SK-N-SH (cell line): ENCODE measurements at regions not wholly inside any gene's neighbourhood (a gene's known extent, or its start where the extent isn't known, plus 50 kb on each side); places are given as distances from the start of the nearest gene placed in this dataset.

Experiments
- CTCF ChIA-PET: fragments of 300-600, 350-600 bp; formaldehyde crosslinking; extraction: SDS; loops from one replicate; lab custom pipeline; 2021; lab: Yijun Ruan, JAX
- POLR2A ChIA-PET: fragments of 350-600 bp; sonication (Branson Sonifier 250); formaldehyde crosslinking; extraction: SDS; loops from one replicate; lab custom pipeline; 2020; ENCODE audit warnings: antibody characterized with exemption, inconsistent platforms; lab: Yijun Ruan, JAX
- DNase-seq: peaks from one replicate; pipeline ENCODE4 v3.0.0; 2012
- H2AFZ ChIP-seq: fragments of 200-600 bp; sonication (generic); 2 replicates; pipeline ENCODE4 v1.8.1; 2016; ENCODE audit warnings: antibody characterized with exemption, mild to moderate bottlenecking, low read depth
- H3F3A ChIP-seq: fragments of 200-600 bp; sonication (generic); replicated peaks from 2 replicates; pipeline ENCODE3; 2016; ENCODE audit warnings: antibody characterized with exemption, mild to moderate bottlenecking; ENCODE audit not compliant: insufficient read depth
- H3K27ac ChIP-seq, 2 experiments: fragments of 200-500 bp in 1 of 2; fragments of 200-600 bp in 1 of 2; sonication (Bioruptor generic) in 1 of 2; sonication (generic), shearing (Covaris generic) in 1 of 2; 2 replicates each; pipeline versions ENCODE4 v1.5.1 to v1.6.1; 2014 to 2016; ENCODE audit warnings: low read depth in 2 of 2, inconsistent platforms in 1 of 2, low read length in 1 of 2, mild to moderate bottlenecking in 1 of 2, mixed read lengths in 1 of 2
- H3K27me3 ChIP-seq: fragments of 200-600 bp; sonication (generic), shearing (Covaris generic); 2 replicates; pipeline ENCODE4 v1.6.1; 2016; ENCODE audit warnings: mixed run types; ENCODE audit not compliant: insufficient read depth
- H3K36me3 ChIP-seq, 2 experiments: fragments of 200-500 bp in 1 of 2; fragments of 200-600 bp in 1 of 2; sonication (Bioruptor generic) in 1 of 2; sonication (generic) in 1 of 2; replicated peaks in 1 of 2; 2 replicates each; pipeline versions ENCODE3 to v1.5.1; 2014 to 2016; ENCODE audit warnings: low read length in 1 of 2, mild to moderate bottlenecking in 1 of 2; ENCODE audit not compliant: insufficient read depth in 2 of 2, control insufficient read depth in 1 of 2
- H3K4me1 ChIP-seq, 2 experiments: fragments of 200-500 bp in 1 of 2; fragments of 200-600 bp in 1 of 2; sonication (Bioruptor generic) in 1 of 2; sonication (generic), shearing (Covaris generic) in 1 of 2; 2 replicates each; pipeline versions ENCODE4 v1.5.1 to v1.6.1; 2014 to 2016; ENCODE audit warnings: low read depth in 1 of 2, low read length in 1 of 2, mixed run types in 1 of 2; ENCODE audit not compliant: insufficient read depth in 2 of 2, control insufficient read depth in 1 of 2
- H3K4me2 ChIP-seq: fragments of 200-600 bp; sonication (generic), shearing (Covaris generic); 2 replicates; pipeline ENCODE4 v1.6.1; 2017; ENCODE audit warnings: mixed run types
- H3K4me3 ChIP-seq, 2 experiments: fragments of 200-500 bp in 1 of 2; fragments of 200-600 bp in 1 of 2; sonication (Bioruptor generic) in 1 of 2; sonication (generic), shearing (Covaris generic) in 1 of 2; 2 replicates each; pipeline versions ENCODE4 v1.5.1 to v1.8.1; 2014 to 2016; ENCODE audit warnings: low read depth in 2 of 2, inconsistent platforms in 1 of 2, low read length in 1 of 2, mild to moderate bottlenecking in 1 of 2, mixed read lengths in 1 of 2, moderate library complexity in 1 of 2
- H3K79me2 ChIP-seq: fragments of 200-600 bp; sonication (generic); 2 replicates; pipeline ENCODE4 v1.8.1; 2017; ENCODE audit warnings: mild to moderate bottlenecking; ENCODE audit not compliant: insufficient read depth
- H3K9ac ChIP-seq: fragments of 200-600 bp; sonication (generic); 2 replicates; pipeline ENCODE4 v1.6.1; 2017; ENCODE audit warnings: mixed run types
- H3K9me2 ChIP-seq: fragments of 200-600 bp; sonication (generic); 2 replicates; pipeline ENCODE4 v1.6.1; 2017; ENCODE audit warnings: mixed run types
- H3K9me3 ChIP-seq: fragments of 200-600 bp; sonication (generic); 2 replicates; pipeline ENCODE4 v1.6.1; 2017; ENCODE audit warnings: mixed run types, mild to moderate bottlenecking, moderate library complexity
- H4K20me1 ChIP-seq: fragments of 200-600 bp; sonication (generic); 2 replicates; pipeline ENCODE4 v1.6.1; 2017; ENCODE audit warnings: mild to moderate bottlenecking, mixed run types; ENCODE audit not compliant: insufficient read depth
- CHD2 ChIP-seq: fragments of 150-350 bp; IDR thresholded peaks from 2 replicates; pipeline ENCODE4 v1.6.1; 2018; ENCODE audit warnings: low read length; ENCODE audit not compliant: partially characterized antibody
- ELF1 ChIP-seq: IDR thresholded peaks from 2 replicates; pipeline ENCODE4 v1.4.0; 2012
- EZH2phosphoT487 ChIP-seq: fragments of 200-600 bp; sonication (generic); IDR thresholded peaks from 2 replicates; pipeline ENCODE4 v1.6.1; 2017; ENCODE audit warnings: low read depth, mixed run types, mild to moderate bottlenecking, antibody characterized with exemption, moderate library complexity, borderline replicate concordance
- FOSL2 ChIP-seq: IDR thresholded peaks from 2 replicates; pipeline ENCODE4 v1.4.0; 2012; ENCODE audit warnings: low read depth, mild to moderate bottlenecking, moderate library complexity, borderline replicate concordance
- FOXM1 ChIP-seq: IDR thresholded peaks from 2 replicates; pipeline ENCODE4 v1.4.0; 2012; ENCODE audit warnings: low read depth, mild to moderate bottlenecking
- GABPA ChIP-seq: IDR thresholded peaks from 2 replicates; pipeline ENCODE4 v1.4.0; 2012; ENCODE audit warnings: low read depth, mild to moderate bottlenecking
- GATA2 ChIP-seq: sonication (generic); formaldehyde crosslinking; IDR thresholded peaks from 2 replicates; pipeline ENCODE4 v1.5.0; 2020; ENCODE audit warnings: mild to moderate bottlenecking, missing genetic modification reagents
- JUND ChIP-seq: IDR thresholded peaks from 2 replicates; pipeline ENCODE4 v1.4.0; 2012
- MXI1 ChIP-seq: IDR thresholded peaks from 2 replicates; pipeline ENCODE4 v1.6.1; 2012; ENCODE audit warnings: mild to moderate bottlenecking, low read depth, low read length, improper control_type of control experiment
- NFIC ChIP-seq: IDR thresholded peaks from 2 replicates; pipeline ENCODE4 v1.4.0; 2012; ENCODE audit warnings: borderline replicate concordance
- POLR2AphosphoS5 ChIP-seq: IDR thresholded peaks from 2 replicates; pipeline ENCODE4 v1.6.1; 2012; ENCODE audit warnings: low read depth, low read length
- RAD21 ChIP-seq: IDR thresholded peaks from 2 replicates; pipeline ENCODE4 v1.6.1; 2012; ENCODE audit warnings: mild to moderate bottlenecking, low read length
- RCOR1 ChIP-seq: fragments of 150-350 bp; IDR thresholded peaks from 2 replicates; pipeline ENCODE4 v1.6.1; 2017; ENCODE audit warnings: antibody characterized with exemption, low read length
- REST ChIP-seq: IDR thresholded peaks from 2 replicates; pipeline ENCODE4 v1.6.1; 2012; ENCODE audit warnings: mild to moderate bottlenecking, low read depth, low read length, moderate library complexity
- RFX5 ChIP-seq: IDR thresholded peaks from 2 replicates; pipeline ENCODE4 v1.6.1; 2012; ENCODE audit warnings: mild to moderate bottlenecking, improper control_type of control experiment, low read length
- RXRA ChIP-seq: IDR thresholded peaks from 2 replicates; pipeline ENCODE4 v1.4.0; 2012; ENCODE audit warnings: low read depth, mild to moderate bottlenecking, borderline replicate concordance
- TEAD4 ChIP-seq: IDR thresholded peaks from 2 replicates; pipeline ENCODE4 v1.4.0; 2012; ENCODE audit warnings: mild to moderate bottlenecking, borderline replicate concordance; ENCODE audit not compliant: insufficient read depth
- USF1 ChIP-seq: IDR thresholded peaks from 2 replicates; pipeline ENCODE4 v1.4.0; 2012; ENCODE audit warnings: low read depth, borderline replicate concordance
- WGBS: methylation state at CpG from one replicate; pipeline ENCODE4 v1.1.6; 2017; ENCODE audit warnings: low lambda C conversion rate; 5-methylcytosine and 5-hydroxymethylcytosine counted together
- TF ChIP-seq, protein P1 (sequence below): fragments of 150-350 bp; IDR thresholded peaks from 2 replicates; pipeline ENCODE4 v1.6.1; 2016; ENCODE audit warnings: mild to moderate bottlenecking, low read depth, low read length
- TF ChIP-seq, protein P2 (sequence below): IDR thresholded peaks from 2 replicates; pipeline ENCODE4; 2012

DNA sequence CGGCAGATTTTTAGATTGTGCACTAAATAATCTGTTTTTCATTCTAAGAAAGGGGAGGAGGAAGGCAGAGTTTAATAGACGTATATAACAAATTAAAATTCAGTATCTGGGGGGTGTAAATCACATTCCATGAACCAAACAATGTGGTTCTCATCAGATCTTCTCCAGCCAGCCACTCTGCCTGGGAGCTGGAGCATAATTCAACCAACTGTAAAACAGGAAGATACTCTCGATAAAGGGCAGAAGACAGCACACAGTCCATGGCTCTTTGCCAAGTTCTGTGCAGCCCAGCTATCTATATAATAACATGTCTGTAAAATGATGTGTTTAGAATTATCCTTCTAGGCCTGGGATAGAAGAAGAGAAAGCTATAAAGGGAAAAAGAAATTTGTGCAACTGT is 289.9 kb upstream of the ZFP64 start (continued):
- peak; percentile 95 for TF ChIP-seq RCOR1
- TF ChIP-seq, protein P1, sequence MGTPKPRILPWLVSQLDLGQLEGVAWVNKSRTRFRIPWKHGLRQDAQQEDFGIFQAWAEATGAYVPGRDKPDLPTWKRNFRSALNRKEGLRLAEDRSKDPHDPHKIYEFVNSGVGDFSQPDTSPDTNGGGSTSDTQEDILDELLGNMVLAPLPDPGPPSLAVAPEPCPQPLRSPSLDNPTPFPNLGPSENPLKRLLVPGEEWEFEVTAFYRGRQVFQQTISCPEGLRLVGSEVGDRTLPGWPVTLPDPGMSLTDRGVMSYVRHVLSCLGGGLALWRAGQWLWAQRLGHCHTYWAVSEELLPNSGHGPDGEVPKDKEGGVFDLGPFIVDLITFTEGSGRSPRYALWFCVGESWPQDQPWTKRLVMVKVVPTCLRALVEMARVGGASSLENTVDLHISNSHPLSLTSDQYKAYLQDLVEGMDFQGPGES: no peak
- no peak for TF ChIP-seq ELF1
- peak; percentile 80 for TF ChIP-seq CHD2
- no peak for TF ChIP-seq USF1
- TF ChIP-seq JUND: no peak
- no peak for TF ChIP-seq FOXM1
- no peak for TF ChIP-seq GABPA
- peak; percentile 33; the same call in 1 of the 2 replicates for TF ChIP-seq RAD21
- TF ChIP-seq, all 33 proteins: peak for 6

DNA sequence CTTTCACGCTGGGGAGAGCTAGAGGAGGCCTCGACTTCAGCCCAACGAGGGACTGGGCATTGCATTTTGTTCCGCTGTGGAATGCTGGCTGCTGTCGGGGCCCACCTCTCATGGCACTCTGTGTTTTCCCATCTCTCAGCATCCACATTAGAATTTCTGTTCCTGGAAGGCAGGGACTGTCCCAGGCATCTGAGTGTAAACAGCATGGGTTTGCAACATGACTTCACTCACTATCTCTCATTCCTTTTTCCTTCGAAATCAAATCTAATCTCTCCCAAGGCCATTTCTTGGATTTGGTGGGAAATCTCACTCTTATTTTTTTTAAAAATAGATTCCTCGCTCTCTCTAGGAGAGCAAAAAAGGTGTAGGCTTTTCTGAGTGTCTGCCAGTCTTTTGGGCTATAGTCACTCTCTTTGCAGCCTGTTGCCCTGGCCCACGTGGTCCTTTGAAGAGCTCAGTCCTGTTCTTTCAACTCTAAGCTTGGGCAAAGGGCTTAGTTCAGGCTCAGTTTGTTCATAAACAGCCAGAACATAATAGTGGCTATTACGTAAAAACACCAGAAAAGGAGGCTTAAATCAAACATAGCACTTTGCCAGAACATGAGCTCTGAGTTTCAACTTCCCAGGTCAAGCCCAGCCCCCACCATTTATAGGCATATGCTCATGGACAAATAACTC is 284.6 kb upstream of the ZFP64 start:
- H3K27ac ChIP-seq: no peak overlapping the region
- no peak for TF ChIP-seq RFX5
- TF ChIP-seq NFIC: no peak
- H3K4me2 ChIP-seq: no peak overlapping the region
- peaks cover 0 to 6% of the 10 kb centered on the region in 2 experiments; a peak in 1 of 4 replicates for H3K4me1 ChIP-seq
- CTCF ChIA-PET: no interaction called here
- POLR2A ChIA-PET: no interaction called here
- no peaks in the 10 kb centered on the region for H3K9me2 ChIP-seq
- H3K79me2 ChIP-seq: no peaks in the 10 kb centered on the region
- no peaks in the 10 kb centered on the region for H3F3A ChIP-seq
- no peaks in the 10 kb centered on the region for H3K9me3 ChIP-seq
- H3K36me3 ChIP-seq: no peaks in the 10 kb centered on the region
- no peaks in the 10 kb centered on the region for H3K27me3 ChIP-seq
- H2AFZ ChIP-seq: no peak overlapping the region
- no peak overlapping the region for H3K4me3 ChIP-seq
- no peak for DNase-seq
- H3K9ac ChIP-seq: no peak overlapping the region
- 43% methylated on average over 9 of the region's 9 CpGs for WGBS
- no peaks in the 10 kb centered on the region for H4K20me1 ChIP-seq

GRCh38 chr20:52473186-52473585 is 281.6 kb upstream of the ZFP64 start:
- no peak for DNase-seq
- H3K9me2 ChIP-seq: no peaks in the 10 kb centered on the region
- CTCF ChIA-PET: no interaction called here
- no peaks in the 10 kb centered on the region for H3K79me2 ChIP-seq
- no peaks in the 10 kb centered on the region for H3K9me3 ChIP-seq
- POLR2A ChIA-PET: no interaction called here
- H3F3A ChIP-seq: no peaks in the 10 kb centered on the region
- no peaks in the 10 kb centered on the region for H3K36me3 ChIP-seq
- WGBS: 51% methylated on average over 3 of the region's 3 CpGs
- H3K4me3 ChIP-seq: no peak overlapping the region
- H2AFZ ChIP-seq: no peak overlapping the region
- H4K20me1 ChIP-seq: no peaks in the 10 kb centered on the region
- H3K9ac ChIP-seq: no peak overlapping the region
- peaks cover 0 to under 1% of the 10 kb centered on the region in 2 experiments; a peak in 1 of 4 replicates for H3K4me1 ChIP-seq
- H3K4me2 ChIP-seq: no peak overlapping the region
- H3K27me3 ChIP-seq: no peaks in the 10 kb centered on the region
- no peak overlapping the region for H3K27ac ChIP-seq
- no peak for TF ChIP-seq RXRA
- no peak for TF ChIP-seq EZH2phosphoT487
- no peak for TF ChIP-seq TEAD4
- no peak for TF ChIP-seq RAD21
- no peak for TF ChIP-seq NFIC
- TF ChIP-seq, protein P2, sequence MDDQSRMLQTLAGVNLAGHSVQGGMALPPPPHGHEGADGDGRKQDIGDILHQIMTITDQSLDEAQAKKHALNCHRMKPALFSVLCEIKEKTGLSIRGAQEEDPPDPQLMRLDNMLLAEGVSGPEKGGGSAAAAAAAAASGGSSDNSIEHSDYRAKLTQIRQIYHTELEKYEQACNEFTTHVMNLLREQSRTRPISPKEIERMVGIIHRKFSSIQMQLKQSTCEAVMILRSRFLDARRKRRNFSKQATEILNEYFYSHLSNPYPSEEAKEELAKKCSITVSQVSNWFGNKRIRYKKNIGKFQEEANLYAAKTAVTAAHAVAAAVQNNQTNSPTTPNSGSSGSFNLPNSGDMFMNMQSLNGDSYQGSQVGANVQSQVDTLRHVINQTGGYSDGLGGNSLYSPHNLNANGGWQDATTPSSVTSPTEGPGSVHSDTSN: no peak
- no peak for TF ChIP-seq REST
- TF ChIP-seq RFX5: no peak
- no peak for TF ChIP-seq MXI1
- no peak for TF ChIP-seq FOSL2
- TF ChIP-seq GATA2 (CRISPR knock-in tag): no peak
- no peak for TF ChIP-seq POLR2AphosphoS5
- TF ChIP-seq GABPA: no peak
